SK-N-SH (cell line): ENCODE measurements at regions not wholly inside any gene's neighbourhood (a gene's known extent, or its start where the extent isn't known, plus 50 kb on each side); places are given as distances from the start of the nearest gene placed in this dataset.

Source experiments
- CHD2 ChIP-seq: fragments of 150-350 bp; IDR thresholded peaks from 2 replicates; pipeline ENCODE4 v1.6.1; 2018; ENCODE audit warnings: low read length; ENCODE audit not compliant: partially characterized antibody
- CTCF ChIP-seq: fragments of 200-600 bp; sonication (generic); IDR thresholded peaks from 2 replicates; pipeline ENCODE4 v1.6.1; 2017; ENCODE audit warnings: antibody characterized with exemption, mild to moderate bottlenecking, moderate library complexity
- ELF1 ChIP-seq: IDR thresholded peaks from 2 replicates; pipeline ENCODE4 v1.4.0; 2012
- EP300 ChIP-seq, 2 experiments: IDR thresholded peaks; 2 replicates each; pipeline versions ENCODE4 v1.4.0 to v1.6.1; 2012; ENCODE audit warnings: borderline replicate concordance in 1 of 2, low read depth in 1 of 2, low read length in 1 of 2
- EZH2phosphoT487 ChIP-seq: fragments of 200-600 bp; sonication (generic); IDR thresholded peaks from 2 replicates; pipeline ENCODE4 v1.6.1; 2017; ENCODE audit warnings: low read depth, mixed run types, mild to moderate bottlenecking, antibody characterized with exemption, moderate library complexity, borderline replicate concordance
- FOXJ3 ChIP-seq: sonication (generic); formaldehyde crosslinking; IDR thresholded peaks from 2 replicates; pipeline ENCODE4 v1.5.1; 2020; ENCODE audit warnings: mild to moderate bottlenecking, missing genetic modification reagents
- FOXM1 ChIP-seq: IDR thresholded peaks from 2 replicates; pipeline ENCODE4 v1.4.0; 2012; ENCODE audit warnings: low read depth, mild to moderate bottlenecking
- MAX ChIP-seq: IDR thresholded peaks from 2 replicates; pipeline ENCODE4 v1.4.0; 2012; ENCODE audit warnings: low read depth
- NRF1 ChIP-seq: IDR thresholded peaks from 2 replicates; pipeline ENCODE4 v1.6.1; 2012; ENCODE audit warnings: low read depth, mild to moderate bottlenecking, low read length
- POLR2AphosphoS5 ChIP-seq: IDR thresholded peaks from 2 replicates; pipeline ENCODE4 v1.6.1; 2012; ENCODE audit warnings: low read depth, low read length
- REST ChIP-seq: IDR thresholded peaks from 2 replicates; pipeline ENCODE4 v1.6.1; 2012; ENCODE audit warnings: mild to moderate bottlenecking, low read depth, low read length, moderate library complexity
- SIN3A ChIP-seq: IDR thresholded peaks from 2 replicates; pipeline ENCODE4 v1.6.1; 2012; ENCODE audit warnings: low read depth, mild to moderate bottlenecking, low read length, moderate library complexity, borderline replicate concordance
- YY1 ChIP-seq: IDR thresholded peaks from 2 replicates; pipeline ENCODE4 v1.4.0; 2012; ENCODE audit warnings: low read depth, mild to moderate bottlenecking
- ZBTB33 ChIP-seq: IDR thresholded peaks from 2 replicates; pipeline ENCODE4 v1.4.0; 2012; ENCODE audit warnings: low read depth, borderline replicate concordance

- no peak for TF ChIP-seq YY1
- no peak for TF ChIP-seq CTCF
- no peak for TF ChIP-seq FOXM1
- no peak for TF ChIP-seq POLR2AphosphoS5
- TF ChIP-seq EZH2phosphoT487, result no peak
- TF ChIP-seq CHD2, result no peak
- no peak for TF ChIP-seq REST
- TF ChIP-seq ZBTB33, result no peak
- no peak for TF ChIP-seq EP300 (IDR thresholded peaks at IDR 0.05; ENCODE audit: borderline replicate concordance in 1 of 2, low read depth in 1 of 2, low read length in 1 of 2)
- TF ChIP-seq SIN3A, result no peak
- TF ChIP-seq ELF1, result no peak
- no peak for TF ChIP-seq NRF1
- TF ChIP-seq FOXJ3 (CRISPR knock-in tag), result no peak
- no peak for TF ChIP-seq MAX
Observed at GRCh38 chr12:24711056-24712008, 237.6 kb downstream of the BCAT1 start.
